Mucosa of descending colon (tissue), 3 donors: ENCODE measurements at regions not wholly inside any gene's neighbourhood (a gene's known extent, or its start where the extent isn't known, plus 50 kb on each side); places are given as distances from the start of the nearest gene placed in this dataset.

Experiments
- ATAC-seq: fragments of 200-7000 bp; cut with Tn5 transposase; one replicate; pipeline ENCODE4 v1.9.1; 2020; ENCODE audit warnings: mild to moderate bottlenecking, moderate library complexity
- DNase-seq, 3 donors: peaks; one replicate each; pipeline ENCODE4 v3.0.0-alpha.2; 2020
- H3K36me3 ChIP-seq: fragments of 200-600 bp; one replicate; pipeline ENCODE4 v1.8.0; 2021; ENCODE audit warnings: low read depth, mild to moderate bottlenecking
- H3K4me1 ChIP-seq: fragments of 200-600 bp; one replicate; pipeline ENCODE4 v1.8.0; 2021; ENCODE audit warnings: low read depth, mild to moderate bottlenecking
- H3K4me3 ChIP-seq: fragments of 200-600 bp; one replicate; pipeline ENCODE4 v1.8.0; 2021; ENCODE audit warnings: mild to moderate bottlenecking
- H3K9me3 ChIP-seq: fragments of 200-600 bp; one replicate; pipeline ENCODE4 v1.8.0; 2021; ENCODE audit warnings: mild to moderate bottlenecking
- CTCF ChIP-seq: fragments of 200-600 bp; IDR thresholded peaks from one replicate; pipeline ENCODE4 v1.8.0; 2022; ENCODE audit warnings: antibody characterized with exemption, mild to moderate bottlenecking
- intact Hi-C, 2 donors: fragments of 100-400 bp; cut with DNase I in 1 of 2; cut with micrococcal nuclease in 1 of 2; formaldehyde crosslinking; loops; one replicate each; pipeline versions ENCODE4 v1.11.0 to v1.11.1; 2022; cut with DNase I, micrococcal nuclease
- donor health status: DM: no; HTN: no; CAD: no; lungs with moderate emphysema.
- donor health status: DM: no; HTN: no; CAD: no.
- donor health status: DM: no; HTN: yes; CAD: no.

DNA sequence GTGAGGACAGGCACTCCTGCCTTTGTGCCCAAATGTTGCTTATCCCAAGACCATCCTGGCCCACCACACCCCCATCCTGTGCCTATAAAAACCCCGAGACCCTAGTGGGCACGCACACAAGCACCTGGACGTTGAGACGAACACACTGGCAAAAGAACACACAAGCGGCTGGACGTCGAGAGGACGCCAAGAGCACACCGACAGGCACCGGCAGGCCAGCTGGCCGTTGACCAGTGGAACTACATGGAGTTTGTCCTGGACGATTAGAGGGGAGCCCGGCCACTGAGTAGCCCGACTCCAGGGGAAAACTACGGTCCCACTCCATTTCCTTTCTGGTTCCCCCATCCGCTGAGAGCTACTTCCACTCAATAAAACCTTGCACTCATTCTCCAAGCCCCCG, 301.7 kb downstream of the PCDH10 start:
- intact Hi-C loops: no loop called here
- no peaks in the 10 kb centered on the region for H3K36me3 ChIP-seq
- DNase-seq (peak in 1 of 3 donors; percentile 11), ATAC-seq (no peak)
- no peak overlapping the region for H3K4me3 ChIP-seq
- TF ChIP-seq CTCF: no peak
- no peaks in the 10 kb centered on the region for H3K9me3 ChIP-seq
- H3K4me1 ChIP-seq: no peaks in the 10 kb centered on the region

DNA sequence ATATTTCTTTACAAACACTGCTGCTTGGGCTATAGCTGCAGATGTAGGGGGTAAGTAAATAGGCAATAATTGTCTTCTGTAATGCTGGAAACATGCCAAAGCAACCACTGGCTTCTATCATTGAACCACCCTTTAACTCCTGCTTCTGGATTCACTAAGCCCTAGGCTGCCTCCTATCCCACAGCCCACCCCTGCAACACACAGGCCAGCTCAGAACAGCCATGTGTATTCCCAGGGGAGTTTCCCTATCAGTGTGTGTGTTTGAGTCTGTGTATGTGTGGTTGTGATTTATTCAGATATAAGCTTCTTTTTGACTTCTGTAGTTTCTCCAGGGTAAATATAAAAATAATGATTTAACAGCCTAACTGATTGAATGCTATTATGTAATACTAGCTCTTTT, 291.3 kb downstream of the PCDH10 start:
- no peak for TF ChIP-seq CTCF
- H3K4me1 ChIP-seq: no peaks in the 10 kb centered on the region
- no peaks in the 10 kb centered on the region for H3K9me3 ChIP-seq
- ATAC-seq: no peak
- intact Hi-C loops: no loop called here
- no peak overlapping the region for H3K4me3 ChIP-seq
- no peaks in the 10 kb centered on the region for H3K36me3 ChIP-seq
- no peak for DNase-seq

DNA sequence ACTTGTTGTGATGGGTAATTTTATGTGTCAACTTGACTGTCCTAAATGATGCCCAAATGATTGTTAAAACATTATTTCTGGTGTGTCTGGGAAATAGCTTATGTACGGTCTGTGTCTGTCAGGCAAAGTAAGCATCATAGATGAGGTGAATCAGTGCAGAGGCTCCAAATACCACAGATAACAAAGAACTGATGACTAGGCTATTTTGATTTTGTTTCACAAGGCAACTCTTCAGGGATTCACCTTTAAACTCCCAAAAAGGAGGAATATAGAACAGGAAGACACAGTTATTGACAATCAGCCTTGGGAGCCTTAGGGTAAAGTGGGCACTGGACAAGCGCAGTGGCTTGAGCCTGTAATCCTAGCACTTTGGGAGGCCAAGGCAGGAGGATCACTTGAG, 290.7 kb downstream of the PCDH10 start:
- Histone ChIP-seq H3K9me3 (no peaks in the 10 kb centered on the region), H3K4me3 (no peak overlapping the region), H3K36me3 (no peaks in the 10 kb centered on the region), H3K4me1 (no peaks in the 10 kb centered on the region)
- intact Hi-C loops: no loop called here
- DNase-seq: no peak
- no peak for ATAC-seq
- no peak for TF ChIP-seq CTCF

DNA sequence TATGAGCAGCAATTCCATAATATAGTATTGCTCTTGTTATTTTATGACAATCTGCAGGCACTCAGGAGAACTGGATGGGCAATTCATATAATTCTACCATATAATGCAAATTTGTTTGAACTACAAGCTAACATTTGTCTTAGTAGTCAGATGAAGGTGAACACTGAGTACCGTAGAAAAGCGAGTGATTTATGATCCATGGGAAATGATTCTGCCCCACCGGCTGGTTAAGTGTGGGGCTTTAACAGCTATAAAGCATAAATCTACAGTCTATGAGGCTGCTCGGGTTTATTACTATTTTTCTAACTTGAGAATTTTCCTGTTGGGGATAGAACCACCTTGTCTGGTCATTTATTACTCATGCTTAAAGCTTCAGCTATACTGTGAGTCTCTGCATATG, 275.5 kb downstream of the PCDH10 start:
- H3K4me3 ChIP-seq: no peak overlapping the region
- no peaks in the 10 kb centered on the region for H3K9me3 ChIP-seq
- no peaks in the 10 kb centered on the region for H3K36me3 ChIP-seq
- DNase-seq (no peak), ATAC-seq (no peak)
- intact Hi-C loops: no loop called here
- H3K4me1 ChIP-seq: no peaks in the 10 kb centered on the region
- TF ChIP-seq CTCF: no peak

DNA sequence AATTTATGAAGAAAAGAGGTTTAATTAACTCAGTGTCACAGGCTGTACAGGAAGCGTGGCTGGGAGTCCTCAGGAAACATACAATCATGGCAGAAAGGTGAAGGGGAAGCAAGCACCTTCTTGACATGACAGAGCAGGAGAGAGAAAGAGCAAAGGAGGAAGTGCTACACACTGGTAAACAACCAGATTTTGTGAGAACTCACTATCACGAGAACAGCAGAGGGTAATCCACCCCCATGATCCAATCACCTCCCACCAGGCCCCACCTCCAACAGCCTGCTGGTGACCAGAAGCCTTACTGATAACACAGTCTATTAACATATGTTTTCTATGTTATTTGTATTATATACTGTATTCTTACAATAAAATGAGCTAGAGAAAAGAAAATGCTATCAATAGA, 254.8 kb downstream of the PCDH10 start:
- Histone ChIP-seq H3K36me3 (no peaks in the 10 kb centered on the region), H3K4me3 (no peak overlapping the region), H3K9me3 (no peaks in the 10 kb centered on the region), H3K4me1 (no peaks in the 10 kb centered on the region)
- ATAC-seq (no peak), DNase-seq (no peak)
- intact Hi-C loops: no loop called here
- TF ChIP-seq CTCF: no peak

DNA sequence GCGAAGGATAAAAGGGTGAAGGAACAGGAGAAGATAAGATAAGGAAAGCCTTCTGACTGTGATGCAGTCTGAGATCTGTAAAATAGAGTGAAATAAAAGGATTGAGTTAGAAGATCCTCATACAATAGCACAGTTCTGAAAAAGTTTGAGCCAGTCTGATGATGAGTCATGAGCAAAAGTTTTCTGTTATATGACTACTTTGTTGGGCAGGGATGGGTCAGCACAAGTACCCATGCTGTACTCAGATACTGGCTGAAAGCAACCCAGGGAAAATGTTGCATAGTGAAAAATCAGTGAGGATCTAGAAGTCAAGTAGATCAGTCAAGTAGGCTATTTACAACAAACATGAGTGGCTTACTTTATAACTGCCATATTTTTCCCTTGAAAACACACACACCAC, 253.5 kb downstream of the PCDH10 start:
- DNase-seq (no peak), ATAC-seq (no peak)
- Histone ChIP-seq H3K4me3 (no peak overlapping the region), H3K9me3 (no peaks in the 10 kb centered on the region), H3K4me1 (no peaks in the 10 kb centered on the region), H3K36me3 (no peaks in the 10 kb centered on the region)
- no peak for TF ChIP-seq CTCF
- intact Hi-C loops: no loop called here
